SH-SY5Y (cell line): ENCODE measurements at regions not wholly inside any gene's neighbourhood (a gene's known extent, or its start where the extent isn't known, plus 50 kb on each side); places are given as distances from the start of the nearest gene placed in this dataset.

Source experiments
- GATA2 ChIP-seq: IDR thresholded peaks from 2 replicates; pipeline ENCODE4 v1.6.1; 2011; ENCODE audit warnings: mild to moderate bottlenecking, low read depth, low read length
- GATA3 ChIP-seq: IDR thresholded peaks from 2 replicates; pipeline ENCODE4 v1.6.1; 2011; ENCODE audit warnings: low read depth, mild to moderate bottlenecking, low read length, moderate library complexity

GRCh38 chr1:221791846-221792245, 50.0 kb upstream of the DUSP10 start:
- TF ChIP-seq GATA3, result no peak
- no peak for TF ChIP-seq GATA2
